Mesendoderm (in vitro differentiated cells): ENCODE measurements at regions not wholly inside any gene's neighbourhood (a gene's known extent, or its start where the extent isn't known, plus 50 kb on each side); places are given as distances from the start of the nearest gene placed in this dataset.
"Not testable (repeated sequence)": the region's sequence is repeated elsewhere in the genome, so short reads cannot be mapped to it uniquely, and the experiment has no call there.

ENCODE experiments used
- DNase-seq: peaks from one replicate; pipeline ENCODE4 v3.0.0; 2013
- H2AK5ac ChIP-seq: 2 replicates; pipeline ENCODE4 v1.6.1; 2013; ENCODE audit warnings: low read length, inconsistent platforms
- H2BK120ac ChIP-seq: 2 replicates; pipeline ENCODE4 v1.6.1; 2013; ENCODE audit warnings: low read depth, mild to moderate bottlenecking, low read length, moderate library complexity, mixed read lengths
- H2BK15ac ChIP-seq: replicated peaks from 2 replicates; pipeline ENCODE4 v1.6.1; 2013; ENCODE audit warnings: low read depth, mild to moderate bottlenecking, moderate library complexity
- H2BK5ac ChIP-seq: 2 replicates; pipeline ENCODE4 v1.6.1; 2013; ENCODE audit warnings: low read length, inconsistent platforms
- H3K18ac ChIP-seq: 2 replicates; pipeline ENCODE4 v1.6.1; 2013; ENCODE audit warnings: mild to moderate bottlenecking, low read length, mixed read lengths
- H3K23ac ChIP-seq: one replicate; pipeline ENCODE4 v1.6.1; 2013; ENCODE audit warnings: low read length
- H3K27ac ChIP-seq: 2 replicates; pipeline ENCODE4 v1.5.1; 2013; ENCODE audit warnings: low read depth, mild to moderate bottlenecking, inconsistent platforms, low read length, moderate library complexity
- H3K27me3 ChIP-seq: 2 replicates; pipeline ENCODE4 v1.6.1; 2013; ENCODE audit warnings: low read length, control low read depth, mild to moderate bottlenecking, inconsistent platforms; ENCODE audit not compliant: insufficient read depth, poor library complexity
- H3K36me3 ChIP-seq: 2 replicates; pipeline ENCODE4 v1.6.1; 2013; ENCODE audit warnings: low read length, inconsistent platforms; ENCODE audit not compliant: control insufficient read depth, insufficient read depth
- H3K4ac ChIP-seq: one replicate; pipeline ENCODE4 v1.6.1; 2013; ENCODE audit warnings: low read depth, mild to moderate bottlenecking, low read length, moderate library complexity
- H3K4me1 ChIP-seq: 2 replicates; pipeline ENCODE4 v1.6.1; 2013; ENCODE audit warnings: low read depth, low read length, inconsistent platforms; ENCODE audit not compliant: control insufficient read depth
- H3K4me2 ChIP-seq: 2 replicates; pipeline ENCODE4 v1.6.1; 2013; ENCODE audit warnings: low read length
- H3K4me3 ChIP-seq: 2 replicates; pipeline ENCODE4 v1.5.1; 2013; ENCODE audit warnings: mild to moderate bottlenecking, low read length
- H3K56ac ChIP-seq: one replicate; pipeline ENCODE4 v1.6.1; 2013; ENCODE audit warnings: low read length
- H3K79me1 ChIP-seq: 2 replicates; pipeline ENCODE4 v1.6.1; 2013; ENCODE audit warnings: low read length, inconsistent platforms
- H3K79me2 ChIP-seq: 2 replicates; pipeline ENCODE4 v1.6.1; 2013; ENCODE audit warnings: mild to moderate bottlenecking, low read length; ENCODE audit not compliant: control insufficient read depth, insufficient read depth
- H3K9ac ChIP-seq: 2 replicates; pipeline ENCODE4 v1.6.1; 2013; ENCODE audit warnings: low read length, inconsistent platforms
- H4K5ac ChIP-seq: one replicate; pipeline ENCODE4 v1.6.1; 2013; ENCODE audit warnings: low read length
- H4K8ac ChIP-seq: one replicate; pipeline ENCODE4 v1.6.1; 2013; ENCODE audit warnings: low read depth, mild to moderate bottlenecking, control low read depth, low read length, moderate library complexity
- WGBS: extraction: QIAGEN DNeasy Blood & Tissue Kit; methylation state at CpG from one replicate; pipeline ENCODE4 v1.1.7; 2013; ENCODE audit warnings: low lambda C conversion rate, missing lambda C conversion rate; ENCODE audit not compliant: insufficient coverage; ENCODE audit errors: extremely low coverage; 5-methylcytosine and 5-hydroxymethylcytosine counted together

DNA sequence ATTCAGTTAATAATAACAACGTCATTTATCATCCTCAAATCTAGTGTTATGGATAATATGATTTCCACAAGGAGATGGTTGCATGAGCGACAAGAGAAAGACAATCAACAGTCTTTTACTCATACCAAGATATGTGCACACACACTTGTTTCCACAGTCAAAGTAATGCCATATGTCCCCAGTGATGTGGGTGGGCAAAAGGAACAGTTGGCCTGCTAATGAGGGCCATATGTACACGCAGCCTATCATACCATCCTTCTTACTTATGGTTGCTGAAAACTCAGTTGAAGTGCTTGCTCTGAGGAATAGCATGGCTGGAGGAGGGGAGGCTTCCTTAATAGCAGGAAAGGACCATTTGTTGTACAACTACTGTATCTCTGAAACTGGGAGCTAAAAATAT, 110.6 kb downstream of the XKR3 start:
- not testable (repeated sequence) for H3K4me1 ChIP-seq, H3K4ac ChIP-seq, H4K5ac ChIP-seq, H3K27ac ChIP-seq, H3K4me3 ChIP-seq, DNase-seq, H2BK120ac ChIP-seq, H3K23ac ChIP-seq, H2BK5ac ChIP-seq, H3K18ac ChIP-seq, H2BK15ac ChIP-seq, H3K4me2 ChIP-seq, H3K27me3 ChIP-seq, H3K9ac ChIP-seq, H3K36me3 ChIP-seq, H3K79me2 ChIP-seq, H3K56ac ChIP-seq, H4K8ac ChIP-seq, H3K79me1 ChIP-seq, H2AK5ac ChIP-seq
- WGBS, result no CpG with 5 or more reads among the region's 3 CpGs

- not testable (repeated sequence) for H3K36me3 ChIP-seq
- WGBS, result no CpG with 5 or more reads among the region's 2 CpGs
Measured at GRCh38 chr22:16702318-16702870, 109.8 kb upstream of the CCT8L2 start.

DNA sequence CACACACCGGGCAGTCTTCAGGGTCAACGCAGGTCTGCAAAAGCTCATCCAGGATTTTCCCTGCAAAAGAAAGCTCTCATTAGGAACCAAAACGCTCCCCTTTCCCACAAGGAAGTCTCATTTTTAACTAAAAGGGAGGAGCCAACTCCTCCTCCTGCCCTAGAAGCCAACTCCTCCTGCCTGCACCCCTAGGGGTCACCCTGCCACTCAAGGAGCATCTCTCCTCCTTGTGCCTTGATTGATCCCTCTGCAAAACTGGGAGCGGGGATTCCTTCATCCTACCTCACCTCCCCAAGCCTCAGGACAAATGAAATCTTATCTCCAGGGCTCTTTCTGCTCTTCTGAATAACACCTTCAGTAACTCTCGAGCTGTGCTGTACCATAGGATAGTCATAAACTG, 107.8 kb upstream of the CCT8L2 start:
- not testable (repeated sequence) for H3K56ac ChIP-seq, H3K4me1 ChIP-seq, H2BK120ac ChIP-seq, H2BK5ac ChIP-seq, H3K4me2 ChIP-seq, H2AK5ac ChIP-seq, H3K4ac ChIP-seq, H3K9ac ChIP-seq, H3K4me3 ChIP-seq, H3K18ac ChIP-seq, H4K8ac ChIP-seq, H3K27ac ChIP-seq, H2BK15ac ChIP-seq, DNase-seq, H3K79me1 ChIP-seq, H3K36me3 ChIP-seq, H3K23ac ChIP-seq, H4K5ac ChIP-seq, H3K79me2 ChIP-seq, H3K27me3 ChIP-seq
- no CpG with 5 or more reads among the region's 5 CpGs for WGBS

More at GRCh38 chr22:16702318-16702870, 109.8 kb upstream of the CCT8L2 start:
- H2BK5ac ChIP-seq, H2BK120ac ChIP-seq, H3K79me2 ChIP-seq, H3K9ac ChIP-seq, H3K18ac ChIP-seq, H4K5ac ChIP-seq, H3K23ac ChIP-seq, H3K27ac ChIP-seq, DNase-seq, H3K4me2 ChIP-seq, H3K56ac ChIP-seq, H3K4me3 ChIP-seq, H4K8ac ChIP-seq, H2BK15ac ChIP-seq, H3K4ac ChIP-seq, H3K79me1 ChIP-seq, H3K4me1 ChIP-seq, H3K27me3 ChIP-seq, H2AK5ac ChIP-seq: not testable (repeated sequence)

DNA sequence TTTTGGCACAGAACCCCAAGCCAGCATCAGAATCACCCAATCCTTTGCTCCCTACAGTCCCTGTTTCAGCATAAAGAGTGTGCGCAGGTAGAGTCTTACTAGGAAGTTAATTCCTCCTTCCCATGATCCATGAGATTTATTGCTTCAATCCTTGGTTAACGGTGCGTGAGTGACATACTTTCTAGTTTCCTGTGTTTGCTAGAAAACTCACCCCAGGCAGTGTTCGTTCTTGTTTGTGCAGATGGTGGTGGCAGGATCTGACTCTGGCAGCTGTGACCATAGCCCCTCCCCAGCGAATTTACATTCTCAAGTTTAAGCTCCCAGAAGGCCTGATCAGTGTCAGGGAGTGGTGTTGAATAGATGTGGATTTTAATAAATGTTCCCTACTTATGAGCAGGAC, 106.7 kb upstream of the CCT8L2 start:
- Histone ChIP-seq H3K27me3 (no peaks in the 10 kb centered on the region), H3K4me1 (no peaks in the 10 kb centered on the region), H2BK120ac (no peak overlapping the region), H3K9ac (no peak overlapping the region), H3K36me3 (no peaks in the 10 kb centered on the region), H4K8ac (no peak overlapping the region), H3K27ac (no peak overlapping the region), H2BK15ac (no peak overlapping the region), H4K5ac (no peak overlapping the region), H2BK5ac (no peak overlapping the region), H3K18ac (no peak overlapping the region), H3K4ac (no peak overlapping the region), H3K79me2 (no peaks in the 10 kb centered on the region), H3K79me1 (no peaks in the 10 kb centered on the region), H3K56ac (no peak overlapping the region), H2AK5ac (no peak overlapping the region), H3K4me2 (no peak overlapping the region), H3K23ac (no peak overlapping the region), H3K4me3 (no peak overlapping the region)
- no peak for DNase-seq
- no CpG with 5 or more reads among the region's 5 CpGs for WGBS

DNA sequence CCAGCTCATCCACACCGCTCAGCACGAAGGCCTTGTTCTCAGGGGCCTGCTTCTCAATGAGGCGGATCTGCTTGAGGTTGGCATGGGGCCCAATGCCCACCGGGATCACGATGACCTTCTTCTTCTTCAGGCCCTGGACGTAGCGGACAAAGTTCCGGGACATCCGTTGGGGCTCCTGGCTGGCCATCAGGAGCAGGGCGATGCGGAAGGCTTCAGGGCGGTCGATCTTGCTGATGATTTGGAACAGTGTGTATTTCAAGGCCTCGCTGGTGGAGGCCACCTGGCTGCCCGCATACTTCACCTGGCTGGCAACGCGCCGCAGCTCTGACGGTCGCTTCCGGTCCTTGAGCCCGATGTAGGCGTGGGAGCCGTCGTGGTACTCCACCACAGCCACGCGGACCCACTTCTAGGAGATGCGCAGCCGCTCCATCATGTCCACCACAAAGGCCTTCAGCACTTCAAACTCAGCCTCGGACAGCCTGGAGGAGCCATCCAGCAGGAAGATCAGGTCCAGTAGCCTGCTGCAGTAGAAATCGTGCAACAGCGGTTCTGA, 105.0 kb upstream of the CCT8L2 start:
- H3K4ac ChIP-seq, H2BK15ac ChIP-seq, H3K4me3 ChIP-seq, H3K27ac ChIP-seq, H2BK120ac ChIP-seq, H3K79me2 ChIP-seq, H3K4me2 ChIP-seq, H4K8ac ChIP-seq, H3K18ac ChIP-seq, H3K36me3 ChIP-seq, DNase-seq, H3K79me1 ChIP-seq, H3K27me3 ChIP-seq, H3K9ac ChIP-seq, H3K23ac ChIP-seq, H3K4me1 ChIP-seq, H2AK5ac ChIP-seq, H4K5ac ChIP-seq, H2BK5ac ChIP-seq, H3K56ac ChIP-seq: not testable (repeated sequence)
- WGBS, result no CpG with 5 or more reads among the region's 32 CpGs

GRCh38 chr22:16696900-16697299, 104.3 kb upstream of the CCT8L2 start:
- H3K4me3 ChIP-seq, result not testable (repeated sequence)

More at GRCh38 chr22:16696900-16697299, 104.3 kb upstream of the CCT8L2 start:
- H3K79me1 ChIP-seq, H3K27ac ChIP-seq, H3K79me2 ChIP-seq, H3K18ac ChIP-seq, H2BK15ac ChIP-seq, H4K8ac ChIP-seq, H3K56ac ChIP-seq, H2AK5ac ChIP-seq, H3K4me2 ChIP-seq, H2BK5ac ChIP-seq, H2BK120ac ChIP-seq, H3K9ac ChIP-seq, H3K36me3 ChIP-seq, H3K23ac ChIP-seq, H3K27me3 ChIP-seq, DNase-seq, H4K5ac ChIP-seq, H3K4me1 ChIP-seq, H3K4ac ChIP-seq: not testable (repeated sequence)
- WGBS, result no CpG with 5 or more reads among the region's 12 CpGs
